ENCODE measurements at regions not wholly inside any gene's neighbourhood (a gene's known extent, or its start where the extent isn't known, plus 50 kb on each side); places are given as distances from the start of the nearest gene placed in this dataset.
"Not testable (repeated sequence)": the region's sequence is repeated elsewhere in the genome, so short reads cannot be mapped to it uniquely, and the experiment has no call there.

GRCh38 chr12:88854260-88854659 lies 274.0 kb upstream of the KITLG start:
- Histone ChIP-seq H3K4me2 (ENCODE audit: control insufficient read depth, extremely low read depth, insufficient read depth, low read depth, low read length) (peak overlapping the region; percentile 45), H3K4me1 (ENCODE audit: control insufficient read depth, extremely low read depth, insufficient read depth, low read length) (peaks cover 13% of the 10 kb centered on the region), H3K36me3 (ENCODE audit: control insufficient read depth in 2 of 2, extremely low read depth in 1 of 2, insufficient read depth in 2 of 2, low read length in 2 of 2) (no peaks in the 10 kb centered on the region), H4K20me1 (ENCODE audit: control insufficient read depth, extremely low read depth, insufficient read depth, low read length) (no peaks in the 10 kb centered on the region), H3K27me3 (ENCODE audit: control insufficient read depth, extremely low read depth, insufficient read depth, low read length) (no peaks in the 10 kb centered on the region), H3K9me3 (ENCODE audit: control insufficient read depth, low read depth, low read length) (peaks cover 2% of the 10 kb centered on the region), H3K4me3 (ENCODE audit: control insufficient read depth in 2 of 3, extremely low read depth in 1 of 3, insufficient read depth in 2 of 3, low read depth in 1 of 3, low read length in 3 of 3) (peak overlapping the region in 1 of 3 experiments; percentile 46), H3K27ac (ENCODE audit: control insufficient read depth, insufficient read depth, low read length) (peak overlapping the region; percentile 64), H3K9ac (ENCODE audit: control insufficient read depth, extremely low read depth, insufficient read depth, low read length) (no peak overlapping the region), H3K79me2 (ENCODE audit: control insufficient read depth, insufficient read depth, low read length) (no peaks in the 10 kb centered on the region), H2AFZ (ENCODE audit: control insufficient read depth, low read length) (peak overlapping the region; percentile 59), H3K9me1 (ENCODE audit: control insufficient read depth, extremely low read depth, insufficient read depth, low read length) (no peaks in the 10 kb centered on the region)
- dilution Hi-C loops (cut with MboI; ENCODE audit: extremely low pct_ligation_motif_present, low sequenced_read_pairs) = no loop called here
- TF ChIP-seq EZH2 (IDR thresholded peaks at IDR 0.05; ENCODE audit: low read length) = no peak
- no peak for TF ChIP-seq CTCF (optimal IDR thresholded peaks at IDR 0.05 in 1 of 3, IDR thresholded peaks at IDR 0.05 in 1 of 3, conservative IDR thresholded peaks at IDR 0.05 in 1 of 3; ENCODE audit: extremely low read depth in 1 of 3, insufficient read depth in 2 of 3, low read length in 3 of 3)
- FAIRE-seq (peak; percentile 98), DNase-seq (ENCODE audit: low read depth, low spot score) (peak; percentile 81)

- H3K27ac ChIP-seq (ENCODE audit: control insufficient read depth, insufficient read depth, low read length); H3K9me1 ChIP-seq (ENCODE audit: control insufficient read depth, extremely low read depth, insufficient read depth, low read length); FAIRE-seq; H3K9me3 ChIP-seq (ENCODE audit: control insufficient read depth, low read depth, low read length); dilution Hi-C loops (cut with MboI; ENCODE audit: extremely low pct_ligation_motif_present, low sequenced_read_pairs); H4K20me1 ChIP-seq (ENCODE audit: control insufficient read depth, extremely low read depth, insufficient read depth, low read length); H3K79me2 ChIP-seq (ENCODE audit: control insufficient read depth, insufficient read depth, low read length); H3K36me3 ChIP-seq (ENCODE audit: control insufficient read depth in 2 of 2, extremely low read depth in 1 of 2, insufficient read depth in 2 of 2, low read length in 2 of 2); H3K4me2 ChIP-seq (ENCODE audit: control insufficient read depth, extremely low read depth, insufficient read depth, low read depth, low read length); H3K4me1 ChIP-seq (ENCODE audit: control insufficient read depth, extremely low read depth, insufficient read depth, low read length); H3K9ac ChIP-seq (ENCODE audit: control insufficient read depth, extremely low read depth, insufficient read depth, low read length); DNase-seq (ENCODE audit: low read depth, low spot score); H3K27me3 ChIP-seq (ENCODE audit: control insufficient read depth, extremely low read depth, insufficient read depth, low read length); H2AFZ ChIP-seq (ENCODE audit: control insufficient read depth, low read length); H3K4me3 ChIP-seq (ENCODE audit: control insufficient read depth in 2 of 3, extremely low read depth in 1 of 3, insufficient read depth in 2 of 3, low read depth in 1 of 3, low read length in 3 of 3): not testable (repeated sequence)
Observed at GRCh38 chr12:88847246-88847645, 267.0 kb upstream of the KITLG start.

- no peak for TF ChIP-seq EZH2 (IDR thresholded peaks at IDR 0.05; ENCODE audit: low read length)
- TF ChIP-seq CTCF (optimal IDR thresholded peaks at IDR 0.05 in 1 of 3, IDR thresholded peaks at IDR 0.05 in 1 of 3, conservative IDR thresholded peaks at IDR 0.05 in 1 of 3; ENCODE audit: extremely low read depth in 1 of 3, insufficient read depth in 2 of 3, low read length in 3 of 3) = no peak
- Histone ChIP-seq H4K20me1 (ENCODE audit: control insufficient read depth, extremely low read depth, insufficient read depth, low read length) (no peaks in the 10 kb centered on the region), H3K4me1 (ENCODE audit: control insufficient read depth, extremely low read depth, insufficient read depth, low read length) (no peaks in the 10 kb centered on the region), H3K79me2 (ENCODE audit: control insufficient read depth, insufficient read depth, low read length) (no peaks in the 10 kb centered on the region), H3K4me2 (ENCODE audit: control insufficient read depth, extremely low read depth, insufficient read depth, low read depth, low read length) (no peak overlapping the region), H3K9me3 (ENCODE audit: control insufficient read depth, low read depth, low read length) (no peaks in the 10 kb centered on the region), H3K4me3 (ENCODE audit: control insufficient read depth in 2 of 3, extremely low read depth in 1 of 3, insufficient read depth in 2 of 3, low read depth in 1 of 3, low read length in 3 of 3) (no peak overlapping the region), H3K9ac (ENCODE audit: control insufficient read depth, extremely low read depth, insufficient read depth, low read length) (no peak overlapping the region), H3K9me1 (ENCODE audit: control insufficient read depth, extremely low read depth, insufficient read depth, low read length) (no peaks in the 10 kb centered on the region), H2AFZ (ENCODE audit: control insufficient read depth, low read length) (no peak overlapping the region), H3K36me3 (ENCODE audit: control insufficient read depth in 2 of 2, extremely low read depth in 1 of 2, insufficient read depth in 2 of 2, low read length in 2 of 2) (no peaks in the 10 kb centered on the region), H3K27me3 (ENCODE audit: control insufficient read depth, extremely low read depth, insufficient read depth, low read length) (no peaks in the 10 kb centered on the region), H3K27ac (ENCODE audit: control insufficient read depth, insufficient read depth, low read length) (no peak overlapping the region)
- dilution Hi-C loops (cut with MboI; ENCODE audit: extremely low pct_ligation_motif_present, low sequenced_read_pairs) = no loop called here
- FAIRE-seq (no peak), DNase-seq (ENCODE audit: low read depth, low spot score) (no peak)
Observed at GRCh38 chr12:88844426-88844825, 264.2 kb upstream of the KITLG start.
